NCI-H146 (cell line): ENCODE measurements at regions not wholly inside any gene's neighbourhood (a gene's known extent, or its start where the extent isn't known, plus 50 kb on each side); places are given as distances from the start of the nearest gene placed in this dataset.
"Not testable (repeated sequence)": the region's sequence is repeated elsewhere in the genome, so short reads cannot be mapped to it uniquely, and the experiment has no call there.

Experiments used
- DNase-seq: peaks from one replicate; lab custom pipeline; 2025; lab: John Stamatoyannopoulos, UW

- peak; percentile 4 for DNase-seq
Observed at GRCh38 chr1:38746941-38747600, 112.5 kb downstream of the RRAGC start.

DNA sequence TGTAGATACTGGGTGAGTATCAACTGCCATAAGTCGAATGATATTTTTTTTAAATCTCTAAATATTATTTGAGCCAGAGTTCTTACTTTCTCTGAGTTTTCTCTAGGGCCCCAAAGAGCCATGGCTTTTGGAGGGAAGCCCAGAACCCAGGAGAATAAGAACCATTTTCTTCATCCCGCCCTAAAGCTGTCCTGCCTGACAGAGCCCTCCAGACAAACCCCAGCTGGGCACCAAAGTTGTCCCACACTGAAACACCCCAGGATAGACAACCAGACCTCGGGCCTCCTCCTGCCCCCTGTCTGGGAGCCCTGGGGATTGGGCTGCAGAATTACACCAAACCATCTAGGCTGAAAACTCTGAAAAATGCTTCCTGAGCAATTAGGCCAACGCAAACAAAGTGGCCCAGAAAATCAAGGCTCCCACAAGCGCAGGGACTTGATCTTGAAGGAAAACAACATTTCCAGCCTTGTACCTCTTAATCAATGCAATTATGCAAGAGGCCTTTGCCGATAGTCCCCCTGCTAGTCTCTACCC, 113.1 kb downstream of the RRAGC start:
- no peak for DNase-seq

DNA sequence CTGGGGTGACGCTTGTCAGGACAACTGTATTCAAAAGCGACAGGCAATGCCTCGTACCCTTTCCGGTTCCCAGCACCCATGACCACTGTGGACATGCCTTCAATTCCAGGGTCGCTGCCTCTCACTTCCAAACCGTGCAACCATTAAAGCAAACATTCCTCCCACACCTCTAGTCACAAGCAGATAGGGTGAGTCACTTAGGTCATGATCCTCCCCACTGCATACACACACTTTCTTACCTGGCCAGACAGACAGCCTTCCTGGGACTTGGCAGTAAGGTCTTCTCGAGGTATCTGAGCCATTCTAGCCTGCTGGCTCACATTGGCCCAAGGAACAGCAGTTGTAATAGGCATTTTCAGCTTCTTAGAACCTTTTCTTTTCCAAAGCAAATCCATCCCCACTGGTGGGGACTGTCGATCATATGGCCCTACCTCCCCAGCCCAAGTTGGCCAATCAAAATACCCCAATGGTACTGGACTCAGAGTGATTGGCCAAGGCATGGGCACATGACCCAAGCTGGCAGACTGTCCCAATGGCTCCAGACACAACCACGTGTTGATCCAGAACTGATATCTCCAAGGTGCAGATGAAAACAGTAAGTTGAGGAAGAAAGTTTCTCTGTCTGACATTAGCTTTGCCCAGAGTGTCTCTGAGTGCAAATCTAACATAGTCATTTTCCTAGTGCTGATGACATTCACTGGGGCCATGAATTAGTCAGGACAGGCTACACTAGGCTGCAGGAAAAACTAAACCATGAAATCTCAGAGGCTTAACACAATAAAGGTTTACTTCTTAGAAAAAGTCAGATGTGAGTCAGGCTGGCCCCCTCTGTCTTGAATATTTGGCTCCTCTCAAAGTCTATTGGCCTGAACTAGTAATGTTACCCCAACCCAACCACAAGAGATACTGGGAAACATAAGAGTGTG, 113.8 kb downstream of the RRAGC start:
- no peak for DNase-seq

DNA sequence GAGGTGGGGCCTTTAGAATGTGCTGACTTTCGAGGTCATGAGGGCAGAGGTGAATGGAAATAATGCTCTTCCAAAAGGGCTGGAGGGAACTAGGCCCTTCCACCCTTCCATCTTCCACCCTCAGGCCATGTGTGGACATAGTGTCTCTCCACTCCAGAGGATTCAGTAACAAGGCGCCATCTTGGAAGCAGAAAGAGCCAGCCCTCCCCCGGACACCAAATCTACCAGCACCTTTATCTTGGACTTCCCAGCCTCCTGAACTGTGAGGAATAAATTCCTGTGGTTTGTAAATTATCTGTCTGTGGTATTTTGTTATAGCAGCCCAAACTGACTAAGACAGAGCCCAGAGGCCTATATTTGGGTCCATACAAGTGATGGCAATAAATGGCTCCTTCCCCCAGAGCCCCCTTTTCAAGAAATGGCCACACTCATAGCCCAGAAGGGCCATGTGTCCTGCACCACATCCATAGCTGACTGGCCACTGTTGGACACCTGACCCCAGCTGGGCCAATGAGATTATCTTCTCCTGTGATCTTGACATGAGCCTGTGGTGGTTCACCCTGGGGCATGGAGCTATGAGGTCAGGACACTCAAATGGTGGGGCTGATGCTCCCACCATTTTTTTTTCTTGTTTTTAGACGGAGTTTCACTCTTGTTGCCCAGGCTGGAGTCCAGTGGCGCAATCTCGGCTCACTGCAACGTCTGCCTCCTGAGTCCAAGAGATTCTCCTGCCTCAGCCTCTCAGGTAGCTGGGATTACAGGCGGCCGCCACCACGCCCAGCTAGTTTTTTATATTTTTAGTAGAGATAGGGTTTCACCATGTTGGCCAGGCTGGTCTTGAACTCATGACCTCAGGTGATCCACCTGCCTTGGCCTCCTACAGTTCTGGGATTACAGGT, 114.9 kb downstream of the RRAGC start:
- DNase-seq: no peak

DNA sequence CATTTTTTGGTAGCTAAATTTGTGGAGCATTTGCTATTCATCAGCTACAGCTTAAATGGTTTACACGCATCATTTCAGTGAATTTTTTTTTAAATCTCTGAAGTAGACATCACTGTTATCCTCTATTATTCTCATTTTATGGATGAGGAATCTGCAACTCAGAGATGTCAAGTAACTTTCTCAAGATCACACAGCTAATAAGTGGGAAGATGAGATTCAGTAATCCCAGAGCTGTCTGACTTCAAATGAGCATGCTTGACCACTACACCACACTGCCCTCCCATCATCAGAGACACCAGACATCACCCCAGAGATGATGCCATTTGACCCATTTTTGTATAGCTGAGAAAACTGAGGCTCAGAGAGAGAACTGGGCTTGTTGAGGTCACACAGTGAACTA, 116.4 kb downstream of the RRAGC start:
- no peak for DNase-seq

DNA sequence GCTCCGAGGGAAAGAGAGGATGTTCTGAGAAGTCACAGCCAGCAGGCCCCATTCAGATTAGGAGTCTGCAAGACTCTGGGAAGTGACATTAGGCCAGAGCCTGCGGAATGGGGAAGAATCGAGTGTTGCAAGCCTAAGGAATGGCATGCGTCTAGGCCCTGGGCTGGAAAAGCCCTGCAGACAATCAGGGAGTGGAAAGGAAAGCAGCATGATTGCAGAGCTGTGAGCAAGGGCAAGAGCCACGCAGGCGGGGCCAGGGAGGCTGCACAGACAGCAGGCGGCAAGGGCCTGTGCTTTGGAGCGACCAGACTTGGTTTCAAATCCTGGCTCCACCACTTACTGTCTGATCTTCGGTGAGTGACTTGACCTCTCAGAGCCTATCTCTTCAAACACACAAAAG, 118.2 kb downstream of the RRAGC start:
- no peak for DNase-seq

DNA sequence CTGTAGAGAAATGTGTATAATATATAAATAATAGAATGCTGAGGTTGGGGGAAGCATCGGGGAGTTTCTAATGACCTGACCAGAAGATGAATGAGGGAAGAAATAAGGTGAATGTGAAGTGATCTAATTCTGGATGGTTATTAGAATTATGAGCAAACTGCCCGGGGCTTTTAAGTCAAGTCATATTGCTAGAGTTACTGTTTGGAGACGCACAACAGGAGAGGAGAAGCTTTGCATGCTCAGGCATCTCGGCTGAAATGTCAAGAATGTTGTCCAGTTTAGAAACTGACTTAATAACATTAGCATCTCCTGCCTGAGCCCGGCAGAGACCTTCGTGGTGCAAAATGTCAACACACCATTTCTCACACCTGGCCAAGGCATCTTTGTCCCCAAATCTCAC, 119.1 kb downstream of the RRAGC start:
- DNase-seq: no peak

DNA sequence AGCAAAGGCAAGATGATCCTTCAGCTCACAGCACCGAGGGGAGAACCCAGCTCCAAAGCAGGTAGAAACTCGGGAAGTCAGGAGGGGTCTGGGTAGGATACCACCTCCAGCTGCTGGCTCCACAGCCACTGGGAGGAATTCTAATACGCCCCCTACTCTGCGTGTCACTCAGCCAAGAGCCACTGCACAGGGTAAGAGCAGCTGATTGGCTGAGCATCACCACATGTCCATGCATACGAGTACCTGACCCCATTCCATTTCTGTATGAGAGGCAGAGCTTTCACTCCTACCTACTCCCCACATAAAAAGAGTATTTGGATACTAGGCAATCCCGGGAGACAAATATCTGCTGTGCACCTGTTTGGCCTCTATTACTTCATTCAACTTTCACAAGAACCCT, 121.4 kb downstream of the RRAGC start:
- no peak for DNase-seq

DNA sequence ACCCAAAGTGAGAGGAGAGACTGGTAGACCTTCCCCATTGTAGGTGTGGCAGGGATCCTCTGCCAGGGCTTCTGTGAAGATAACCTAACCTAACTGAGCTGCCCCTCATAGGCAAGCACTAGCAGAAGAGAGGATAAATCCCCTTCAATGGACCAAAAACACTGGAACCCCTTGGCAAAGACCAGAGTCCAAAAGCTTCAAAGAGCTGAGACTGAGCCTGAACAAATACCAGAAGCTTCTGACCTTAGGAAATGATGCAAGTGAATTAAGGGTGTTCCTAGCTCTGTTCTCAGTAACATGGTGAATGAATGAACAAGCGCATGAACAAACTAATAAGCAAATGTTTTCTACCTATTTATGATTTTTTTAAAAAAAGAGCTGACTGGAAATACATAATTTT, 123.2 kb downstream of the RRAGC start:
- no peak for DNase-seq

- DNase-seq: no peak
Observed at GRCh38 chr1:38735651-38736161, 123.9 kb downstream of the RRAGC start.

GRCh38 chr1:38733761-38734160, 125.8 kb downstream of the RRAGC start:
- no peak for DNase-seq

DNA sequence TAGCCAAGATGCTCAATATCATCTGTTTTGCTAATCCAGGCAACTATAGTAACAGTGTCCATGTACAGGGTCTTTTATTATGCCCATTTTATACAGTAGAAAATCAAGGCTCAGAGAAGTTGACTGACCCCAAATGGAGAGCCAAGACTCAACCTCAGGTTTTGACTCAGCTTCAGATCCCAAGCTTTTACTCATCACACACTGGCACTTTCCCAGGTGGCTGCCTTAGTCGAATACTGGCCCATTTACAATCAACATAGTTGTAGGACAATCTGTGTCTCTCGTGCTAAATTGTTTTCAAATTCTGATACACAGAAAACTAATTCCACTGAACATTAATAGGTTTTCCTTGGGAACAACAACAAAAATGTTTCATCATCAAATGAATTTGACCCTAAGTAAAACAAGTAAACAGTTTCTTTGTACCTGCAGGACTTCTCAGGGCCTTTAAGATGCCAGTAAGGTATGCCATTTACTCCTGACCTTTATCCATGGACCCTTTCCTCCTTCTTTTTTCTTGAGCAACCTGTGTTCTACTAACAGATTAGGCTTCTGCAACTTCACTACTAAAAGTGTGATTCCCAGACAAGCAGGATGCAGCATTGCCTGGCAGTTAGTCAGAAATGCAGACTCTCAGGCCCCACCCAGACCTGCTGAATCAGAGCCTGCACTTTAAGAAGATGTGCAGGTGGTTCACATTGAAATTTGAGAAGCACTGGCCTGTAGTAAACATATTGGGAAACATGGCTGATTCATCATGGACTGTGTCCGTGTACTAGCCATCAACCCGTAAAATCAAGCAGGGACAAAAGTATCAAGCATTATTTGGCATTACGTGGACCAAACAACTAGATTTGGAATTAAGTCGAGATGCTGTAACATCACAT, 128.8 kb downstream of the RRAGC start:
- no peak for DNase-seq

GRCh38 chr1:38728585-38728908, 131.0 kb downstream of the RRAGC start:
- DNase-seq: no peak

- DNase-seq: no peak
Observed at GRCh38 chr1:38727684-38728584, 131.6 kb downstream of the RRAGC start.

- DNase-seq: not testable (repeated sequence)
Observed at GRCh38 chr1:38725321-38725961, 134.1 kb downstream of the RRAGC start.

GRCh38 chr1:38724160-38725131, 135.1 kb downstream of the RRAGC start:
- DNase-seq: no peak

DNA sequence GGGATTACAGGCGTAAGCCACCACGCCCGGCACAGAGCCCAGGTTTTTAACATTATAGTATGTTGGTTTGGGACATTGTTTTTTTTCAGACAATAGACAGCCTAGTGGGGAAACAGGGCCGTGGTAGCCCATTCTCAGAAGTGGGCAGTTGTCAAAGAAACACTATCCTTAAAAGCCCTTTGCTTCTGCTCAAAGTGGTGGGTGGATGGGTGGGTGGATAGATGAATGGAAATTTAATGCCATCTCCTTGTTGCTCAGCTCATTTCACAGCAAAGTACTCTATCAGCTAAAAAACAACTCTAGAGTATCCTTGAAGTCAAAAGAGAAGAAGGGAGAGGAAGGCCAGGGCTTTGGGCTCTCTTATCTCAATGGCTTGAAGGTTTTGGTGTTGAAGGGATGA, 137.8 kb downstream of the RRAGC start:
- no peak for DNase-seq

DNA sequence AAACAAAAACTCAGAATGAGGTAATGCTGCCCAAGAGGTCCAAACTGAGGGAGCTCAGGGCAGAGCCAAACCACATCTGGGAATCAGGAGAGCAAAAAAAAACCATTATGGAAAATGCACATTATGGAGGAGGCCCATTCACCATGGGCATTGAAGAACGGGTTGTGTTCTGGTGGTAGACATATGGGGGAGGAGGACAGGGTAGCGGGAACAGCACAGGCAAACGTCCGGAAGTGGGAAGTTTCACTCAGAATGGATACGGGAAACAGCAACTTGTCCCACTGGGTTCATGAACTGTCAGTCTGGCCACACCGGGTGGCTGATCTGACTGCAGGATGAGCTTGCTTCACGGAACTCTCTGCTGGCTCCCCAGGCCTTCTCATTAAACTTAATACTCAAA, 139.7 kb downstream of the RRAGC start:
- no peak for DNase-seq
